ENCODE measurements at regions not wholly inside any gene's neighbourhood (a gene's known extent, or its start where the extent isn't known, plus 50 kb on each side); places are given as distances from the start of the nearest gene placed in this dataset.

- no peak overlapping the region for H3K27ac ChIP-seq
- TF ChIP-seq ZFX (IDR thresholded peaks at IDR 0.05; ENCODE audit: borderline replicate concordance) (no peak), CTCF (IDR thresholded peaks at IDR 0.05) (no peak)
Measured at GRCh38 chr14:65794674-65795279, 382.2 kb downstream of the FUT8 start.

- no peak for TF ChIP-seq CTCF (IDR thresholded peaks at IDR 0.05)
- TF ChIP-seq ZFX (IDR thresholded peaks at IDR 0.05; ENCODE audit: borderline replicate concordance), result no peak
- H3K27ac ChIP-seq, result no peak overlapping the region
Measured at GRCh38 chr14:65798216-65798615, 385.7 kb downstream of the FUT8 start.

GRCh38 chr14:65800694-65801093, 388.2 kb downstream of the FUT8 start:
- TF ChIP-seq CTCF (IDR thresholded peaks at IDR 0.05), result no peak
- TF ChIP-seq ZFX (IDR thresholded peaks at IDR 0.05; ENCODE audit: borderline replicate concordance), result no peak
- no peak overlapping the region for H3K27ac ChIP-seq

GRCh38 chr14:65802196-65802595, 389.7 kb downstream of the FUT8 start:
- no peak overlapping the region for H3K27ac ChIP-seq
- TF ChIP-seq CTCF (IDR thresholded peaks at IDR 0.05) (no peak), ZFX (IDR thresholded peaks at IDR 0.05; ENCODE audit: borderline replicate concordance) (no peak)

DNA sequence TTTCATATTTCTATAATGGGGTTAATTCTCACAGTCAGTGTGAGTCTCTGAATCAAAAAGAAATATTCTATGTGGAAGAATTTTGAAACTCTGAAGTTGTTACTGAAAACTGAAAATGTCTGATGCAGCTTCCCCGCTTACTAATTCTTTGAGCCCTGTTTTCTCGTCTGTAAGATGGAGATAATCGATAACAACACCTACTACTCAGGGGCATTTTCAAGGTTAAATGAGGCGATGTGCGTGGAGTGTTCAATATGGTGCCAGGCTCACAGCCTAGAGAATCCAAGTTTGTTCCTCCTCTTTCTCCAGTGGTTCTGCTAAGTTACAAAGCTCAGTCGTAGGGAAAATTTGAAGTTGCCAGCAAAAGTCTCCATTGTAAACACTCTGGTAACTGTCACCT, 391.4 kb downstream of the FUT8 start:
- no peak for TF ChIP-seq ZFX (IDR thresholded peaks at IDR 0.05; ENCODE audit: borderline replicate concordance)
- no peak for TF ChIP-seq CTCF (IDR thresholded peaks at IDR 0.05)
- H3K27ac ChIP-seq, result no peak overlapping the region

GRCh38 chr14:65804439-65805112, 392.0 kb downstream of the FUT8 start:
- TF ChIP-seq ZFX (IDR thresholded peaks at IDR 0.05; ENCODE audit: borderline replicate concordance) (no peak), CTCF (IDR thresholded peaks at IDR 0.05) (no peak)
- H3K27ac ChIP-seq, result no peak overlapping the region

DNA sequence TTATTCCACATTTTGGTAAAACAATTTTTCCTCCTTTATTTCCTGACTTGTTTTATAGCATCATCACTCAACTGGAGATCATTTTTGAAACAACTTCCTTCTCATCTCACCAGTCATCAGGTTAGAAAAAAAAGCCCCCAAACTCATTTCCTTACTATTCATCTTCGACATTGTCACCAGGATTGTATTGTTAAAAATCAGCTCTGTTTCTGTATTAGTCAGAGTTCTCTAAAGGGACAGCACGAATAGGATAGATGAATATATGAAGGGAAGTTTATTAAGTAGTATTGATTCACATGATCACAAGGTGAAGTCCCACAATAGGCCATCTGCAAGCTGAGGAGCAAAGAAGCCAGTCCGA, 392.6 kb downstream of the FUT8 start:
- TF ChIP-seq CTCF (IDR thresholded peaks at IDR 0.05) (no peak), ZFX (IDR thresholded peaks at IDR 0.05; ENCODE audit: borderline replicate concordance) (no peak)
- H3K27ac ChIP-seq, result no peak overlapping the region

Measured in 22Rv1 (cell line).